NAMALWA (cell line): ENCODE measurements at regions not wholly inside any gene's neighbourhood (a gene's known extent, or its start where the extent isn't known, plus 50 kb on each side); places are given as distances from the start of the nearest gene placed in this dataset.

Experiments
- DNase-seq: peaks from one replicate; pipeline ENCODE4 v3.0.0-alpha.2; 2015; ENCODE audit warnings: low spot score

DNA sequence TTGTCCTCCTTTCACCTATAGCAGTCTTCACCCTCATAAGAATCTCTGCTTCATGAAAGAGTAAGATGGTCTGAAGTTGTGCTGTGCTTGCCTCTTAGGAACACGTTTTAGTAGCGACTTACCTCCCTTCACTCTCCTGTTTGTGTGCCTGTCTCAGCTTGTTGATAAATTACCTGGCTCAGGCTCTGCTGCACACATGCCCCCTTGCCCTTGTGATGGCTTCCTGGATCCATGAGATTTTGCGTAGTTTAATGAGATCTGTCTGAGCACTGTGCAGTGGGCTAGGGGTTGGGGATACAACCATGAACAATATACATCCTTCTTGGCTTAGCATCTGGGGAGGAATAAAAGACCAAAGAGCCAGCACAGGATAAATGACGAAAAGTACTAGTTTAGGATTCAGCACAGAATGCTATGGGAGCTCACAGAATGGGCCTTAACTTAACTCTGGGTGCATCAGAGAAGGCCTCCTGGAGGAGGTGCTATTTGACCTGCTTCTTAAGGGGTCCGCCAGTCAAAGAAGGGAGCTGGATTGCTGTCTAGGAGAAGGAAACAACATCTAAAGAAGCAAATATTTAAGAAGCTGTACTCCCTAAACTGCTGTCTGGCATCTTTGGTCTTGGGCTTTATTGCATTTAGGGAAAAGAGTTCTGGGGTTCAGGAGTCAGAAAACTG is 175.7 kb upstream of the PLXNA2 start:
- no peak for DNase-seq

GRCh38 chr1:208420696-208421095 is 176.5 kb upstream of the PLXNA2 start:
- DNase-seq, result no peak

DNA sequence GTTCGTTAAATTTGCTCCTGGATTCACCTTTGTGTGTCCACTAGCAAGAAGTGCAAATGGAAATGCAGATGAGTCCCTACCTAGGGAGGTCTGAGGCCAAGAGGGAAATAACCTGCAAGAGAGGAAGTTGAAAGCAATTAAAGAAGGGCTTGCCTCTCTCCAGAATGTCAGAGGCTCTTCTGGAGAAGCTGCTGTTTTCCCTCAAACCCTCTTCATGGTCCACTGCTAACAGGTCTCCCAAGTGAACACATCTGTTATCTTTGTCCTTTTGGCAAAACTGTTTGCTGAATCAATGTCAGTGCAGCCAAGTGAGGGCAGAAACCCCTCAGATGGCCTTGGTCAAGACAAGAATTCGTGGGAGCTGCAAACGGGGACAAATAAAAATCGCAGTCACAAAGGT is 177.3 kb upstream of the PLXNA2 start:
- no peak for DNase-seq

GRCh38 chr1:208423526-208423925 is 179.3 kb upstream of the PLXNA2 start:
- DNase-seq, result no peak

DNA sequence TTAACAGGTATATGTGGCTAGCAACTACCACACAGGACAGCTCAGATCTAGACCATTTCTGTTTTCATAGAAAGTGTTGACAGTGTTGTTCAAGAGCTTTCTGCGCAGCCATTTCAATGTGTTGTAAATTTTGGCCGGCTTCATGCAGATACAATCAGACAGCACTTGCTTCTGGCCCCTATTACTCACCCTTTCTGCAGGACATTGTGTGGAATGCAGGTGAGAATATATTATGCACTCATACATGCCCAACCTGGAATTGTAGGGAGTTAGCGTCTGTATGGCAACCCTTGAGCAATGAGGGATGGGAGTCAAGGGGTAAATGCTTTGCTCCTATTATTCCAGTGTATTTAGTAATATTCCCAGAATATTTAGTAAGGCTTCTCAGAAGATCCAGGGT is 180.9 kb upstream of the PLXNA2 start:
- DNase-seq, result no peak

DNA sequence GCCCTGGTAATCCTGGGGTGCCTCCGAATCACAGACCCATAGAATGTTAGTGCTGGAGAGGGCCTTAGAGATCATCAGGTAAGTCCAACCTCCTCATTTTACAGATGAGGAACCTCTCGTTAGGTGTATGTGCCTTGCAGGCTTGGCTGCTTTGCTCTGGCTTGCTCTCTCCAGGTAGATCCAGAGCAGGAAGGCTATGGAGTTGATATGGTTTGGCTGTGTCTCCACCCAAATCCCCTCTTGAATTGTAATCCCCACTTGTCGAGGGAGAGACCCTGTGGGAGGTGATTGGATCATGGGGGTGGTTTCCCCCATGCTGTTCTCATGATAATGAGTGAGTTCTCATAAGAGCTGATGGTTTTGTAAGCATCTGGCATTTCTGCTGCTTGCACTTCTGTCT is 186.0 kb upstream of the PLXNA2 start:
- DNase-seq, result no peak

DNA sequence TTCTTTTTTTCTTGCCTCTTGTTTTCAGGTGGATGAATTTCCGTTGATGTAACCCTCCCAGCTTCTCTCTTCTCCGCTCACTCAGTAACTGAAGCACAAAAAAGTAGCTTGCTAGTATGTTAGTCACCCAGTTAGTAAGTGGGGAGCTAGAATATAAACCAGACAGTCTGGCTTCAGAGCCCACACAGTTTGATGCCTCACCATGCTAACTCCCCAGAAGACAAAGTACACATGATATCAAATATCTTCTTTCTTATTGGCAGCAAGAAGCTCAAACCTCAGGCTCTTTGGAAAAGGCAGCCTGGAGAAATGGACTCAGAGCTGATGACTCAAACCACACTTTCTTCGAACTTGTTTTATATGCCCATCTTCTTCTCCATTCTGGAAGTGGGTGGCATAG is 187.5 kb upstream of the PLXNA2 start:
- DNase-seq, result no peak

DNA sequence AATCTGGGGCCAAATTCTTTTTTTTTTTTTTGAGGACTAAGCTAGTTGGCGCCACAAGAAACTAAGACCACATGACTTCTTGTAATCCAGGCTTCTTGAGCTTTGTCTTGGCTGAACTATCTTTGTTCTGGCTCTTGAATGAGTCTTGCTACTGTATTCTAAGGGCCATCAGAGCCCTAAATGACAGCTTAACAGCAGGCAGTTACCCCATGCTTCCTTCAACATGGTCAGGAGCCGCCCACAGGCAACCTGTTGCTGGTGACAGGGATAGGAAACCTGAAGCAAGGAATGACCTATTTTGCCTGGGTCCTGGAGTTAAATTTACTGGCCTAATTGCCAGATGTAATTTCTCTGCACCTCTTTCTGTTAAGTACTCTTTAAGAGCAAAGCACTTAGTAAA is 188.2 kb upstream of the PLXNA2 start:
- no peak for DNase-seq

- DNase-seq, result no peak
Observed at GRCh38 chr1:208433086-208433485, 188.9 kb upstream of the PLXNA2 start.

GRCh38 chr1:208433971-208434370 is 189.8 kb upstream of the PLXNA2 start:
- no peak for DNase-seq

DNA sequence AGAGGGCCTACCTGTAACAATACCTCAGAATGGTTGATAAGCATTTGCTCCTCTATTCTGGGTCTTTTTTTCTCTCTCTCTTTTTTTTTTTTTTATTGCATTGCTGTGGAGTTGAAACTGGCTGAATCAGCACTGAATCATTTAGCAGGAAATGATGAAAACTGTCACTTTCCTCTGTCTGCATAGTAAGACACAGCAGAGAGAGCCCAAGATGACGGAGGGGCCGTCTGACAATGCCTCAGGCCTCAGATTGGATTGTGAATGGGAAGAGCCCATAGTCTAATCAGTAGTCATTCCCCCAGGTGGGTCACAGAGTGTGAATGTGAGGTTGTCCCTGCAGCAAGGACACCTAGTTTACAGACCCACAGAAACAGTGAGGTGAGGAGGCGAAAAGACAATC is 193.2 kb upstream of the PLXNA2 start:
- no peak for DNase-seq

DNA sequence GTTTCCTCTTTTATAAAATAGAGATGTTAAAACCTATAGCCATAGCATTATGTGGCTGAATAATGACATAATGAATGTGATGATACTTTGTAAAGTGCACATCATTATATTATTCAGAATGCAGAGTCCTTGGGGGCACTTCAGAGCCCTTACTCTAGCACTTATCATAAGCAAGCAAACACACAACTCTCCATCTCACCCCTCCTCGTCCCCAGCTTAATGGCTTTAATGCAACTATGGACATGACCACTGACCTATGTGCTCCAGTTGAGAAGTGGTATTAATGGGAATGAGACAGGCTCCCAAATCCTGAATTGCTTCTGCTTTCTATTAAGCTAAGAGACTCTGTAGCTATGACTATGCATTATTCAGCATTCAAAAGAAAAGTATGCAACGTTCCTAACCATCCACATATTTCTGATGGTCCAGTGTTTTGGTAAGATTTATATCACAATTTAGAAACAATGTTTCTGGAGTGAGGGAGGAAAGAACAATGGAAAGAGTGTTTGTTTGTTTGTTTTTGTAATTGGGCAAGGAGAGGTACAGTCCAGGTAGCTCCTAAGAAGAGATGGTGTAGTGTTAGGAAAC is 194.0 kb upstream of the PLXNA2 start:
- DNase-seq, result no peak

DNA sequence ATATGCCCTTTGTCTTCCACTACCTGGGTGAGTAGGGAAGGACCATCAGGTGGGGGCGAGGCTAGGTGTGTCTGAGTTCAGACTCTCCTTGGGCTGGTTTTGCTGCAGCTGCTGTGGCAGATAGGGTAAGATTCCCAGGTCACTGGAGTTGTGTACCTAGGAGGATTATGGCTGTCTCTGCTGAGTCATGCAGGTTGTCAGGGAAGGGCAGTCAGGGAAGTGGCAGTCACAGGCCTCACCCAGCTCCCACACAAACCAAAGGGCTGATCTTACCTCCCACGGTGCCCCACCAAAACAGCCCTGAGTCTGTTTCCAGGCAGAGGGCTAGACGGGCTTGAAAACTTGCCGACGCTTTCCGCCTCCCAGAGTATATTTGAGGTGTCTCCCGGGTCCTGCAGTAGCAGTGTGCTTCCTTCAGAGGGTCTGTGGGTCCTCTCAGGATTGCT is 201.6 kb upstream of the PLXNA2 start:
- DNase-seq, result no peak

GRCh38 chr1:208446271-208446691 is 202.1 kb upstream of the PLXNA2 start:
- no peak for DNase-seq

- DNase-seq, result no peak
Observed at GRCh38 chr1:208448425-208448824, 204.2 kb upstream of the PLXNA2 start.

DNA sequence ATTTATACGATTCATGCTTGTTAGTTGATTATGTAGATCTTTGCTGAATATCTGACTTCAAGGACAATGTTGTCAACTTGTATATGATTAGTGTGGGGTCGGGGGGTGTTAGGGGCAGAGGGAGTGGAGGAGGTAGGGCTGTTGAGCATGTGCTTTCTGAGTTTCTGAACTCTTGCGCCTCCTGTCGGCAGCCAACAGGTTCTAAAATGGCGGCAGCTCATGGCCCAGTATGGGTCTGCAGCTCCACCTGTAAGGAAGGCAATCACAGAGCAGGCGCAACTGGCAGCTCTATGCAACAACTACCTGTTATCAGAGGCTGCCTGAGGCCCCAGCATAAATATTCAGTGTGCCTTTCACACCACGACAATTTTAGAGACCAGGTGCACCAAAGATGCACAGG is 205.8 kb upstream of the PLXNA2 start:
- no peak for DNase-seq

- DNase-seq, result no peak
Observed at GRCh38 chr1:208450958-208451357, 206.8 kb upstream of the PLXNA2 start.

DNA sequence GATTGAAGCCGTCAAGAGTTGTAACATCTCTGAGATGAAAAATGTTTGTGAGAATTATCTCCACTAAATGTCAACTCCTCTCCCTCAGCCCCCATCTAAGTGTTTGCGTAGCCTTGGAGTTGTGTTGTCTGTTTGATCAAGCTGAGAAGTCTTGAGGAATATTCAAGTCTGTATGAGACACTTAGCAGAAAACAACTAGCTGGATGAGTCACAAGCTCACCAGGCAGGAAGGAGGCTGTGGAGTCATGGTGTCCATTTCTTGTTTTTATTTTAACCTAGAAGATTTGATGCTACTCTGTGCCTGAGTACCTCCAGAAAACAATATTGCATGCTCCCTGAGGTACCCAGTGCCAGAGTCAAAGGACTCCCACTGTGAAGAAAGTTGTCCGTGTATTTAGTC is 211.6 kb upstream of the PLXNA2 start:
- DNase-seq, result no peak

DNA sequence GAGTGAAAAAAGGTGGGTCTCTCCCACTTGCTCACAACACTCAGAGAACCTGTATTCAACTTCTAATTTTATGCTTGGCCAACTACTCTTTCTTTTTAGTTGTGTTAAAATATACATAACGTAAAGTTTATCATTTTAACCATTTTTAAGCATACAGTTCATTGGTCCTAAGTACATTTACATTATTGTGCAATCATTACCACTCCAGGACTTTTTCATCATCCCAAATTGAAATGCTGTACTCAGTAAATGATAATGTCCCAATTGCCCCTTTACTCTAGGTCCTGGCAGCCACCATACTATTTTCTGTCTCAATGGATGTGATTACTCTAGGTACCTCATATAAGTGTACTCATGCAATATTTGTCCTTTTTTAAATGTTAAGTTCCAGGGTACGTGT is 212.3 kb upstream of the PLXNA2 start:
- no peak for DNase-seq

GRCh38 chr1:208460823-208461222 is 216.6 kb upstream of the PLXNA2 start:
- no peak for DNase-seq

- DNase-seq, result peak; percentile 20
Observed at GRCh38 chr1:208461680-208462079, 217.5 kb upstream of the PLXNA2 start.

DNA sequence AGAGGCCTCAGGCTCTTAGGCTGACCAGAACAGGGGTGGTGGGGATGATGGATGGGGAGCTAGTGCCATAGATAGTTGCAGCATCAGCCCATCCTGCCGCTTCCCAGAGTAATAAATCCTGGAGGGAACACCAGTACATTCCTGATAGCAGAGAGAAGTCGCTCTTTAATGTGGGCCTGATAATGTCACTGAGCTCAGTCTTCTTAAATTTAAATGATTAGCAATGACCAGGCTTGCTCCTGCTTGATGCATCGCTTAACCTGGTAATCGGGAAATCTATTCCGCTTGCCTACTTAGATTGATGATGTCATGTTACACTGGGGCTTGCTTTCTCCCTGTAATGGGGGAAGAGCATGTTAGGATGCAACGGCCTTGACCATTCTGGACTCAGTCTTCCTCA is 218.6 kb upstream of the PLXNA2 start:
- DNase-seq, result no peak

DNA sequence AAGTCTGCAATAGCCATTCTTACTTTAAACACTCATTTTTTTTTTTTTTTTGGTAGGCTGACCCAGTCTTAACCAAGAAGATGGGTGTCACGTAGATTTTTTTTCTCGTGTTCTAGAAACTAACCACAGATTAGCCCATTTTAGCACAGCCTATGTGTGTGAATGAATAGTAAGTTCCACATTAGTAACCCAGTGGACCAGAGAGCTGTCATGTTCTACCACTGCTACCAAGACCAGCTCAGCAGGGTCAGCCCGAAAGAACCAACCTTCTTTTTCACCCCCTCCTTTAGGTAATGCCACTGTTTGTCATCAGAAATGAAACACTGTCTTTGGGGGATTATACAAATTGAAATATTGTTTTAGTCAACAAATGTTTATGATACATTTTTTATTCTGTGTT is 221.1 kb upstream of the PLXNA2 start:
- DNase-seq, result no peak
